Stimulated activated effector memory CD8-positive, alpha-beta T cell treated with anti-CD3 and anti-CD28 coated beads, Interleukin-12 subunit alpha, Interleukin-12 subunit beta, amount 100 ng/mL, for 72 hours (primary cell): ENCODE measurements at regions not wholly inside any gene's neighbourhood (a gene's known extent, or its start where the extent isn't known, plus 50 kb on each side); places are given as distances from the start of the nearest gene placed in this dataset.
A peak's percentile ranks its signal among the peaks of the same experiment; 100 is the strongest.

Experiments used
- ATAC-seq: fragments of 150-1000 bp; cut with Tn5 transposase; 2 replicates; pipeline ENCODE4 v1.10.0; 2021
- DNase-seq, 2 donors: peaks; one replicate each; pipeline ENCODE4 v3.0.0; 2021 to 2022; ENCODE audit warnings: low spot score in 2 of 2
- H3K27ac Mint-ChIP-seq: one replicate; pipeline ENCODE4 v1.8.0; 2022; ENCODE audit warnings: mild to moderate bottlenecking, mixed read lengths
- H3K36me3 Mint-ChIP-seq: one replicate; pipeline ENCODE4 v1.8.0; 2022; ENCODE audit warnings: mild to moderate bottlenecking, mixed read lengths
- H3K4me1 Mint-ChIP-seq: one replicate; pipeline ENCODE4 v1.8.0; 2022; ENCODE audit warnings: mixed read lengths
- H3K4me3 Mint-ChIP-seq: one replicate; pipeline ENCODE4 v1.8.0; 2022; ENCODE audit warnings: mild to moderate bottlenecking, mixed read lengths
- H3K9me3 Mint-ChIP-seq: one replicate; pipeline ENCODE4 v1.8.0; 2022; ENCODE audit warnings: mixed read lengths

DNA sequence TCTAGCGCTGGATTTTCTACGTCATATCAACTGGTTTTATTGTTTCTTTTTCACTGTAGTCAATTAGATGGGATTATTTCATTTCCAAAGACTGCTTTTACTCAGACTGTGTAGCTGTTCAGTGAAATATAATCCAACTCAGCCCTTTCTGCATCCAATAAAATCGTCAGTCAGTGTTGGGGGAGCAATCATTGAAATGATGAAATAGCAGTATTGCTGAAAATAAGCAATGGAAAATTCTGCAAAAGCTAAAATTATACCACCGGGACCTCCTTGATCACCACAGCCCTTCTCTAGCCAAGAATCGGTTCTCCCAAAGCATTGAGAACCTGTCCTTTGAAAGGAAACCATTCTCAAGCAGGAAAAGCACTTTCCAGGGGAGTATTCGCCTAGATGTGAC is 243.1 kb upstream of the TENM3 start:
- no peaks in the 10 kb centered on the region for H3K4me1 Mint-ChIP-seq
- no peak overlapping the region for H3K4me3 Mint-ChIP-seq
- H3K9me3 Mint-ChIP-seq = no peaks in the 10 kb centered on the region
- DNase-seq = no peak
- no peak overlapping the region for H3K27ac Mint-ChIP-seq
- no peak for ATAC-seq
- H3K36me3 Mint-ChIP-seq = no peaks in the 10 kb centered on the region

DNA sequence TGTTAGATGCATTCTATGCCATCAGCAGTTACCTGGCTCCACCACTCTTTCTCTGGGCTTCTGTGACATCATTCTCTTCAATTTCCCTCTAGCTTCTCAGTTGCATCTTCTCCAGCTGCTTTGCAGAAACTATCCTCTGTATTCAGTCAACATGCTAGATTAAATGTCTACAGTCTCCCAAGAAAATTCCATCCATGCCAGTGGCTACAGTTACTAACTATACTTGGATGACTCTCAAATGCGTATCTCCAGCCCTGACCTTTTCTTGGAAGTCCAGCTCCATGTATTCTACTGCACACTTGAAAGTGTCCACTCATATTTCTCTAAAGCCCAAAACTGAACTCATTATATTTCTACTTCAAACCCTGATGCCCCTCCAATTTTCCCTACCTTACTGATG is 232.3 kb upstream of the TENM3 start:
- Mint-ChIP-seq H3K4me3 (no peak overlapping the region), H3K36me3 (no peaks in the 10 kb centered on the region), H3K4me1 (no peaks in the 10 kb centered on the region), H3K27ac (no peak overlapping the region), H3K9me3 (peaks cover 10% of the 10 kb centered on the region)
- DNase-seq (no peak), ATAC-seq (no peak)

DNA sequence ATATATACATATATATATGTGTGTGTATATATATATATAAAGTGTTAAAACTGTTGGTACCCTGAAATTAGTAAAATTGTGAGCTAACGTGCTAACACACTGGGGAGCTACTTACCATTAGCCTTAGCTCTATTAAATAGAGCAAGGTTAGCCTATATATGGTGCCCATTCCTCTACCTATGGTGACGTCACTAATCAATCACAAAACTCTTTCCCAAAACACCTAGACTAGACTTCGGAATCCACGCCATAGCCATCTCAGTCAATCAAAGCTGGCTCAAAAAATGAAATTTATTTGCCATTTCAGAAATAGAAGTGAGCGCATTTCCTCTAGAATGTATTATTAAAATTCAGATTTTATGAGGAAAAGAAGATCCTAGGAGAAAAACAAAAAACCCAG is 229.0 kb upstream of the TENM3 start:
- Mint-ChIP-seq H3K4me3 (no peak overlapping the region), H3K27ac (no peak overlapping the region), H3K4me1 (no peaks in the 10 kb centered on the region), H3K36me3 (no peaks in the 10 kb centered on the region), H3K9me3 (peaks cover 2% of the 10 kb centered on the region)
- ATAC-seq (no peak), DNase-seq (no peak)

DNA sequence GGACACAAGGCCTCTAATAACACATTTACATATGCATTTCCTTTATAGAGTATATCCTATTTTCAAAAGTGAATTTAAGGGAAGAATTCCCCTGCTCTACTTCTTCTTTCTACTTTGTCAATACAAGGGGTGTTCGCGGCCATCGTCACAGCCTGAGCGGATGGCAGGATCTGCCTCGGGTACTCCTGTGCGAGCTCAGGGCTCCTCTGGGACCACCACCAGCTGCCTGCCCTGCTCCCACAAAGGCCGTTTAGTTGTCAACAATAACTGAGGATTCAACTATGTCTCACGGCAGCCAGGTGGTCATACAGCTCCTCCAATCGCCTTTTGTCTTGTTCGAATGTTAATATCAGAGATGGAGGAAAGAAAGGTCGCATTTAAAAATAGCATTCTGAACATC is 228.2 kb upstream of the TENM3 start:
- no peaks in the 10 kb centered on the region for H3K4me1 Mint-ChIP-seq
- ATAC-seq (no peak), DNase-seq (no peak)
- no peak overlapping the region for H3K4me3 Mint-ChIP-seq
- H3K9me3 Mint-ChIP-seq = peaks cover 2% of the 10 kb centered on the region
- no peak overlapping the region for H3K27ac Mint-ChIP-seq
- no peaks in the 10 kb centered on the region for H3K36me3 Mint-ChIP-seq

DNA sequence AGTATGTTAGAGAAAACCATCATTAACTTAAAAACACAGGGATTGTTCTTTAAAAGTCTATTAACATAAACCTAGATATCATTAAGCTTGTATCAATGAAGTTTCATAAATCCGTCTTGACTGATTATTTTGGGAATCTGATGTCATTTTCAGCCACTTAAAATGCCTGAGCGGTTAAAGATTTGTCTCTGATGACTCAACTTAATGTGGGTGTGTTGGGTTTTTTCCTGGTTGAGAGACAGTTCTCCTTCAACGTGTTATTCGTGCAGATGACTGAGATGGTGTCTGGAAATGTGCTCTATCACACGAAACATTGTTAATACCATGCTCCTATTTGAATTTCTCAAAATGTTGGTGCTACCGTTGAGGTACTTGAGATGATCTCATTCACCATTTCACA is 227.3 kb upstream of the TENM3 start:
- H3K4me3 Mint-ChIP-seq = no peak overlapping the region
- DNase-seq (no peak), ATAC-seq (no peak)
- H3K9me3 Mint-ChIP-seq = peaks cover 2% of the 10 kb centered on the region
- H3K36me3 Mint-ChIP-seq = no peaks in the 10 kb centered on the region
- no peaks in the 10 kb centered on the region for H3K4me1 Mint-ChIP-seq
- H3K27ac Mint-ChIP-seq = no peak overlapping the region

DNA sequence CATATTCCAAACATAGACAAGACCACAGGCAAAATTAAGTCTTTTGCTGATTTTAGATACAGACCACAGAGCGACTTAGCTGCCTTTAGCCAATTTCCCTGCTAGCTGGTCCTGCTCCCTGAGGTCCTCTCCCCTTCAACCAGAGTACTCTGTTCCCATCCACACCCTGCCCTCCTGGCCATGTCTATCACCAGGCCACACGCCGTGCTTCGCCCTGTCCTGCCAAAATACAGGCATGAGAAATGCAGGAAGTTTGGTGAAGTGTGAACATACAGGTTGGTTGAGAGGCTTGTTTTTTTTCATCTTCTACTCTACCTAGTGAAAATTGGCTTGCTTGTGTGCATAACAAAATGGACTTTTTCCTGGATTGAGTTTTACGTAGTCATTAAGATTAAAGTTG is 226.2 kb upstream of the TENM3 start:
- Mint-ChIP-seq H3K4me3 (no peak overlapping the region), H3K9me3 (peaks cover 5% of the 10 kb centered on the region), H3K27ac (no peak overlapping the region), H3K4me1 (no peaks in the 10 kb centered on the region), H3K36me3 (no peaks in the 10 kb centered on the region)
- DNase-seq (no peak), ATAC-seq (no peak)

DNA sequence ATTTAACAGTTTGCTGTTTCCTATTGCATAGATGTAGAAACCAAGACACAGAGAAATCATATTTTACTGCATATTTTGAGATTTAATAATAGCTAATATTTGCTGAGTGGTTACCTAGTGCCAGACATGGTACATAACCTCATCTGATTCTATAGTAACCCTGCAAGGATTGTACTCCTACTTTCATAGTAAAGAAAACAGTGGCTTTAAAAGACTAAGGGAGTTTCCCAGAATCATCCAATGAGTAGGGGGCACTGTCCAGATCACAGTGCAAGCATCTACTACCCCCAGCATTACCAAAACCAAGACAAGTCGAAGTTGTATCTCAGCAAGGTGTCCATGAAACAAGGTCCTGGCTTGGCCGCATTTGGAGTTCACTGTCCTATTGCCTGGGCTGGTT is 224.5 kb upstream of the TENM3 start:
- Mint-ChIP-seq H3K27ac (peak overlapping the region; percentile 8), H3K4me1 (no peaks in the 10 kb centered on the region), H3K9me3 (peaks cover 5% of the 10 kb centered on the region), H3K36me3 (no peaks in the 10 kb centered on the region), H3K4me3 (no peak overlapping the region)
- no peak for DNase-seq
- ATAC-seq = peak; percentile 25

DNA sequence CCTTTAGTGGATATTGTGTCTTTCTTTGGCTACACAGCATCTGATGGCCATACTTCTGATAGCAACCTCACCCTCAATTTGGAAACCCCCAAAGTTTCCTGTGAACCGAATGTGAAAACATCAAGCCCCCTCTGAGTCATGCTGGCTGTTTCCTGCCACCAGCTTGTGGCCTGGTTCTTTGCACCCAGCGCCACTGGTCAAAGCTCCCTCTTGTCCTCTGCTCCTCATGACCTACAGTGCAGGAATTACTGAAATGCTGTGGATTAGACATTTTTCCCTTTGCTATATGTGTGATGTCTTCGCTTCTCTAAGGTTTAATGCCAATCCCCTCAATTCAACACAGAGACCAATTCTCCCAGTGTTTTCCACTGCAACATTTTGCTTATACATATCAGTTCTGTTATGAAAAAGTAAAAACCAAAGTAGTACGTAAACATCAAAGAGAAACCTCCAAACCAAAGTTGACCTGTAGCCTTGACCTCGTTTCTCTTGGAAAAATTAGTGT is 224.0 kb upstream of the TENM3 start:
- Mint-ChIP-seq H3K27ac (peak overlapping the region; percentile 8), H3K36me3 (no peaks in the 10 kb centered on the region), H3K4me3 (peak overlapping the region; percentile 4), H3K9me3 (peaks cover 9% of the 10 kb centered on the region), H3K4me1 (no peaks in the 10 kb centered on the region)
- DNase-seq (peak in 1 of 2 donors; percentile 44), ATAC-seq (peak; percentile 84)

DNA sequence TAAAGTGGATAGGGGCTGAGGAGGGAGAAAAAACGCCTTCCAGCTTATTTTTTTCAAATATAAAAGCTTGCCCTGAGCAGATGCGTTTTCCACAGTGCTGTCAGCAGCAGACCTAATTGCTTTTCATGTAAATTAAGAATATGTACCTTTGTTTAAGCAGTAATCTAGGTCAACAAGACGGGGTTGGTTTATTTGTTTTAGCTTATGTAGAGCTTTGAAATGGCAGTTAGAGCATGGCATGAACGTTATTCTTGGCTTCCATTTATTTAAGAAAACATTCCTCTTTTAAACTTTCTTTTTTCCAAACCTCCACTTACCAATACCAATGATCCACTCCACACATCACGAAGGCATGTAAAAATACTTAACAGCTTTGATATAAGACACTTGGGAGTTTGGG is 220.3 kb upstream of the TENM3 start:
- Mint-ChIP-seq H3K9me3 (peaks cover 24% of the 10 kb centered on the region), H3K4me1 (no peaks in the 10 kb centered on the region), H3K4me3 (no peak overlapping the region), H3K27ac (no peak overlapping the region), H3K36me3 (no peaks in the 10 kb centered on the region)
- DNase-seq = no peak
- ATAC-seq = no peak

DNA sequence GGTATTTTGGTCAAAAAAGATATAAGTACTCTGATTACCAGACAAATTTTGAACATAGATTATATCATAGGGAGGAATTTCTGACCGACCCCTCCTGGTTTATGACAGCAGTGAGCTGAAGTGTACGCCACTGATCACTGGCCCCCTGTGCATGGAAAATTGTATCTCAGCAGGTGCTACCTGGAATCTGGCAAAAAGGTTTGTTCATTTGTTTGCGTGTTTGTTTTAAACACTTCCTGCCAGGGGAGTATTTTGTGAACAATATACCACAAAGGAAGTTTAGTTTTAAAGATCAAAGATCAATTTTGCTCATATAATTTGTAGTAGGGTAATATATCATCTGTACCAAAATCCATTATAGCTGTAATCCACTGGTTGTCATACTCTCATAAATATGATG is 219.7 kb upstream of the TENM3 start:
- H3K36me3 Mint-ChIP-seq = no peaks in the 10 kb centered on the region
- peaks cover 26% of the 10 kb centered on the region for H3K9me3 Mint-ChIP-seq
- ATAC-seq (no peak), DNase-seq (no peak)
- H3K27ac Mint-ChIP-seq = no peak overlapping the region
- no peak overlapping the region for H3K4me3 Mint-ChIP-seq
- no peaks in the 10 kb centered on the region for H3K4me1 Mint-ChIP-seq

DNA sequence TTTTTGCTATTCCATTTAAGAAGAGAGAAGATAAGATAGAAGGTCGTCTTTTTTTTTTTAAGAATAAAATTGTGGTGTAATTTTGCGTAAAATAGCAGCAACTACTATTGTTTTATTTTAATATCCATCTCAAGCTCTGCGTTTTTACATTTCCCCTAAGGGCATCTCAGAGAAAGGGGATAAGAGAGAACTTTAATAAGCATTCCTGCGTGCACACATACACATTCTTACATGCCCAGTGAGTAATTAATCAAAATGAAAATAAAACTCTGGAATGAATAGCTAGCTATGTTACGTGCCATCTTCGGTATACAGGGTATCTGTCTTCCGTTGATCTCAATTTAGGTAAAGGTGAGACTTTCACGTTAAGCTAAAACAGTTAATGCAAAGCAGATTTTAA is 200.3 kb upstream of the TENM3 start:
- H3K4me3 Mint-ChIP-seq = no peak overlapping the region
- H3K36me3 Mint-ChIP-seq = no peaks in the 10 kb centered on the region
- ATAC-seq (no peak), DNase-seq (no peak)
- no peak overlapping the region for H3K27ac Mint-ChIP-seq
- no peaks in the 10 kb centered on the region for H3K9me3 Mint-ChIP-seq
- H3K4me1 Mint-ChIP-seq = no peaks in the 10 kb centered on the region

DNA sequence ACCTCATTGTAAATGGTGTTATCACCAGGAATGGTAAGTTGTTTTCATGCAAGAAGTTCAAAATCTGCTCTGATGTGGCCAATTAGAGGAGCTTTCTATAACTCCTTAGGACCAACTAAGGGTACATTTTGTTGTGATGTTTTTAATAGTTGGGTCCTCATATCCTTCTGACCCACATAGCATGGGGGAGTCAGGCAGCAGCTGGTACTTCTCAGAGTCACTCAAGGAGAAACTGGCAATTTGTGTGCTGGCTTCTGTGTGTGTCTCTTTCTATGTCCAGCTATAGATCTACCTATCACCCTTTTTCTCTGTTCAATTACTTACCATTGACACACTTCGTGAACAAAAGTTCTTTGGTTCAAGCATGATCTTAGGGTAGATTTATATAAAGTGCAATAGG is 194.3 kb upstream of the TENM3 start:
- Mint-ChIP-seq H3K4me3 (no peak overlapping the region), H3K27ac (no peak overlapping the region), H3K9me3 (no peaks in the 10 kb centered on the region), H3K4me1 (no peaks in the 10 kb centered on the region), H3K36me3 (no peaks in the 10 kb centered on the region)
- no peak for ATAC-seq
- DNase-seq = no peak

DNA sequence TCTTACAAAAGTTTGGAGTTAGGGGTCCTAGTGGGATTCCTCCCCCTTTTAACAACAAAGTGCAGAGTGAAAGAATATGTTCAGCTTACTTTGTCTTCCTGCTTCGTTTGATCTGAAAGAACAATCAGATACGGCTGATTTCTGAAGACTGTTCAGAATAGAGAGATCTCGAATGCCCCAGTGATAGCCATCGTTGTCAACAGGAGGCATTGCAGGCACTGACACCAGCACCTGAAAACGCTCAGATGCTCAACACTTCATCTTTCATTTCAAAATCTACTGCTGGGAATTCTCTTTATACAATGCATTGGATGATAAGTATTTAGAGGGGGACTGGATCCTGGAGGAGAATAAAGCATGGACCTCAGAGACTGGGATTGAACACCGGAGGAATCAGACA is 186.3 kb upstream of the TENM3 start:
- ATAC-seq (no peak), DNase-seq (no peak)
- H3K27ac Mint-ChIP-seq = no peak overlapping the region
- H3K4me3 Mint-ChIP-seq = no peak overlapping the region
- no peaks in the 10 kb centered on the region for H3K9me3 Mint-ChIP-seq
- no peaks in the 10 kb centered on the region for H3K36me3 Mint-ChIP-seq
- no peaks in the 10 kb centered on the region for H3K4me1 Mint-ChIP-seq

DNA sequence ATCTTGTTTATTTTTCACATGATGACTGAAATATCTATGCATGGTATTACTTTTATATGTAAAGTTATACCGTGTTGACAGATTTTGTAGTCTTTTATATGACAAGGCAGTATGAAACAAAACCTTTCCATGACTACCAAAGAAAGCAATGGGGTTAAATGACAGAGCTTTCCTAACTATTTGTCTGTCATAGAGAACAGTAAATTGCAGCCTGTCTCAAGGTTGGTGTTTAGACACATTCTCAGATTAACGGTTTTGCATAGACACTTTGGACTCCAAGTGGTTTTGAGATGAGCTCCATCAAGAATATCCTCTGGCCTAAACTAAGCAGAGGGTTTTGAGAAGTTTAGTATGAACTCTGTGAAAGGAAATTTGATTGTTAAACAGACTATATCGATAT is 180.7 kb upstream of the TENM3 start:
- no peaks in the 10 kb centered on the region for H3K36me3 Mint-ChIP-seq
- no peak for ATAC-seq

DNA sequence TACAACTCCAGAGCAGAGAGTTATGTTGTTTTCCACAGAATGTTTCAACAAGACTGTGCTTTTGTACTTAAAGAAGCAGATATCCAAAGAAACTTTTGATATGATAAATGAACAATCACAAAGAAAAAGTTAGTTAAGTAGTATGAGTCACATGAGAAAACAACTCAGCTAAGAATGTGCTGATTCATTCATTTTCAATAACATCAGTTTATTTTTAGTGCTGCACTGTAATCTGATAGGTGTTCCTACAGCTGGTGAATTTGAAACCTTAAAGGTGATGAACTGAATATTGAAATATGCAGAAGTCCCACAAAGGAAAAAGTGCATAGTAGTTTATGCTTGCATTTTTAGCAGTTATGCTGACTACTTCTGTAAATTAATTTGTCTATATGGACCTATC is 180.3 kb upstream of the TENM3 start:
- no peak for DNase-seq
- no peak for ATAC-seq
- H3K4me3 Mint-ChIP-seq = no peak overlapping the region
- H3K9me3 Mint-ChIP-seq = peaks cover 6% of the 10 kb centered on the region
- H3K36me3 Mint-ChIP-seq = no peaks in the 10 kb centered on the region
- no peak overlapping the region for H3K27ac Mint-ChIP-seq
- no peaks in the 10 kb centered on the region for H3K4me1 Mint-ChIP-seq

More for the DNA sequence above, 180.7 kb upstream of the TENM3 start:
- H3K9me3 Mint-ChIP-seq = peaks cover 6% of the 10 kb centered on the region
- DNase-seq = no peak
- H3K4me3 Mint-ChIP-seq = no peak overlapping the region
- no peaks in the 10 kb centered on the region for H3K4me1 Mint-ChIP-seq
- no peak overlapping the region for H3K27ac Mint-ChIP-seq

DNA sequence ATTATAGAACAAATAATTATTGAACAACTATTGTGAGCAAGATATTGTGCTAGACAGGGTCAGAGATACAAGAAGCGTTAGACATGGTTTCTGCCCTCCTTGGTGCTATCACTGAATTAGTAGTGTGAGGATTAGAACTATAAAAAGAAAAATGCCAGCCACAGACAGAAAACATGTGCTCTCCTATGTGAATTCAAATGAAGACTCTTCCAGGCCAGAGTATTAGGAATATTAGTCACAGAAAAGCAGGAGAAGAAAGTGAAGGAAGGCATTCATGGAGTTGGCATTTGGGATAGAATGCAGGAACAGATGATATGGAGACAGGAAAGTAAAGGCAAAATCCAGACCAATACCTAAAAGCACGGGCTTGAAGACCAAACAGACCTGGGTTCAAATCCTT is 179.6 kb upstream of the TENM3 start:
- Mint-ChIP-seq H3K4me3 (no peak overlapping the region), H3K9me3 (peaks cover 6% of the 10 kb centered on the region), H3K27ac (no peak overlapping the region), H3K4me1 (no peaks in the 10 kb centered on the region), H3K36me3 (no peaks in the 10 kb centered on the region)
- DNase-seq (no peak), ATAC-seq (no peak)

DNA sequence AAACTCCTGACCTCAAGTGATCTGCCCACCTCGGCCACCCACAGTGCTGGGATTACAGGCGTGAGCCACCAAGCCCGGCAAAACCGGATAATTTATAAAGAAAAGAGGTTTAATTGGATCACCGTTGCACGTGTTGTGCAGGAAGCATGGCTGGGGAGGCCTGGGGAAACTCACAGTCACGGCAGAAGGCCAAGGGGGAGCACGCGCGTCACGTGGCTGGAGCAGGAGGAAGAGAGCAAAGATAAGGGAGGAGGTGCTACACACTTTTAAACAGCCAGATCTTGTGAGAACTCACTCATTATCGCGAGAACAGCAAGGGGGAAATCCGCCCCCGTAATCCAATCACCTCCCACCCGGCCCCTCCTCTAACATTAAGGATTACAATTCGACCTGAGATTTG is 177.9 kb upstream of the TENM3 start:
- no peak for ATAC-seq
- no peak overlapping the region for H3K4me3 Mint-ChIP-seq
- DNase-seq = no peak
- no peaks in the 10 kb centered on the region for H3K4me1 Mint-ChIP-seq
- peaks cover 6% of the 10 kb centered on the region for H3K9me3 Mint-ChIP-seq
- H3K36me3 Mint-ChIP-seq = no peaks in the 10 kb centered on the region
- no peak overlapping the region for H3K27ac Mint-ChIP-seq
